NCI-H774 (cell line): ENCODE measurements at regions not wholly inside any gene's neighbourhood (a gene's known extent, or its start where the extent isn't known, plus 50 kb on each side); places are given as distances from the start of the nearest gene placed in this dataset.

Experiments
- DNase-seq: peaks from one replicate; lab custom pipeline; 2025; lab: John Stamatoyannopoulos, UW

- DNase-seq, result no peak
Measured at GRCh38 chr7:7118822-7119221, 63.5 kb upstream of the C1GALT1 start.

DNA sequence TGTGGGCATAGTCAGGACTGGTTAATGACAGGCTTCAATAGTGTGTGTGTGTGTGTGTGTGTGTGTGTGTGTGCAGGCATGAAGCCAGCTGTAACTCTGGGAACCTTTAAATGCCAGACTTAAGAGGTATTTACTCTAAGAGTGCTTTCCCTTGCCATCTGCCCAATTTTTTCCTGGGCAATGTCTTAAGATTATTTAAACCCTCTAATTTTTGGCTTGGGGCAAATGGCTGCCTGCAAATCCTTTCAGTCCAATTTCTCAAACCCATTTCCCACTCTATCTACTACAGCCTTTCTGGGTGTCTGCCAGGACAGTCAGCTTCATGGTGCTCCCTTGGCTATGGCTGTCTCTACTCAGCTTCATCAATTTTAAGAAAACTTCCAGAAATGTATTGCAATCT lies 62.6 kb upstream of the C1GALT1 start:
- no peak for DNase-seq

DNA sequence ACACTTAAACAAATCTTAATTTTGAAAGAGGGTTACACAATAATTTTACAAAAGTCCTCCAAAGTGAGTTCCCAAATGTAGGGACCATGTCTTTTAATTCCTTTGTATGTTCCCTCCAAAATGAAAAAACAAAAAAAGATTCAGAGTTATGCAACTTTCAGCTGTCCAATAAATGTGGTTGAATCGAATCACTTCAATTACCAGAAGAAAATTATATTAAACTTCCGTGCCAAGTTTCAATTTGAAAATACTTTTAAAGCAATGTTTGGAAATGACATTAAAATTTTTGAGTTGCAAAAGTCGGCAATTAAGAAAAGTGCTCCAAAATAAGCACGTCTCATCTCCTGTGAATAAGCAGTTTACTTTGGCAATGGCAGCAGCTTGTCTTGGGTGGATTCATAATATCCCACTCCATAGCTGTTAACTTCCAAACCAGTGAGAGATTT lies 60.3 kb upstream of the C1GALT1 start:
- DNase-seq, result no peak

GRCh38 chr7:7122701-7123281 lies 59.6 kb upstream of the C1GALT1 start:
- DNase-seq, result no peak

DNA sequence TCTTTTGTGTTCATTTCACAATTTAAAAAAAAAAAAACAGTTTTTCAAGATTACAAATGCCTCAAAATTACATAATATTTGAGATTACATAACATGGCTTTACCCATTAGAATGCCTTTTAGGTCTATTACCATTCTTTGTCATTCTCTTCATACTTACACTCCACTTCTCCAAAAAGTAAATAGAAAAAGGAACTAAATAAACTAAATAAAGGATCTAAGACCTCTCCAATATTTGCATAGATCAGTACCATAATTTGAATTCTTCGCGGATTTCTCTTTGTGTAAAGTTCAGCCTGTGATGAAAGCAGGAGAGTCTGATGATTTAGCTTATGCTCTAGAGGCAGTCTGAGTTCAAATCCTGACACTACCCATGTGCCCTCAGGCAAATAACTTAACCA lies 56.4 kb upstream of the C1GALT1 start:
- DNase-seq, result no peak

DNA sequence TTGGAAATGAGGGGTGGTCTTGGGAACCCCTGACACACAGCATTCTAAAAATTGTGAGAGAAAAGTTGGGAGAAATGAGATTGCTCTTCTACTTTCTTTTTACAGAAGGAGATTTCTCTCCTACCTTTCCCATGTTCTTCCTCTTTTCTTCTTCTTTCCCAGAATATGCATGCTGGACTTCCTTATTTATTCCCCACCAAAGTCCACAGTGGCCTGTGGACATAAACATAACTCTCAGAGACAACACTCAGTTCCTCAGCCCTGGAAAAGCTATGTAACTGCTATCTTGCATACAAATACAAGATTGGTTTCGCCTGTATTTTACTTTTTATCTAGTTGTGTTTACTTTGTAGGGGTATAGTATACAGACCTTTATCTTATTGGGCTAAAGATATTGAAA lies 54.6 kb upstream of the C1GALT1 start:
- no peak for DNase-seq

DNA sequence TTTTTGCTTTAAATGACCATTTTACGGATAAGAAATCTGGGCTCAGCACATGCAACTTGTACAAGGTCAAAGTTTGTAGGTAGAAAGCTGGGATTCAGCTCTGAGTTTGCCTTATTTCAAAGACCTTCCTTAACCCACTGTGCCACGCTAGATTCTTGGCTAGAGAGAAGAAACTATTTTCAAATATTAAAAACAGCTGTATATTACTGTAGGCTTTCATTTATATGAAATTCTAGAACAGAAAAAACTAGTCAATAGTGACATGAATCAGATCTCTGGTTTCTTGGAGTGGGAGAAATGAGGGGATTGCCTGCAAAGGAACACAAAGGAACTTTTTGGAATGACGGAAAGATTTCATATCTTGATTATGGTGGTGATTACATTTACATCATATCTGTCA lies 53.0 kb upstream of the C1GALT1 start:
- no peak for DNase-seq

- no peak for DNase-seq
Measured at GRCh38 chr7:7131273-7131672, 51.1 kb upstream of the C1GALT1 start.
